Dermis blood vessel endothelial cell (primary cell): ENCODE measurements at regions not wholly inside any gene's neighbourhood (a gene's known extent, or its start where the extent isn't known, plus 50 kb on each side); places are given as distances from the start of the nearest gene placed in this dataset.
A peak's percentile ranks its signal among the peaks of the same experiment; 100 is the strongest.
"Not testable (repeated sequence)": the region's sequence is repeated elsewhere in the genome, so short reads cannot be mapped to it uniquely, and the experiment has no call there.

Experiments used
- DNase-seq: peaks from one replicate; pipeline ENCODE4 v3.0.0; 2010

DNA sequence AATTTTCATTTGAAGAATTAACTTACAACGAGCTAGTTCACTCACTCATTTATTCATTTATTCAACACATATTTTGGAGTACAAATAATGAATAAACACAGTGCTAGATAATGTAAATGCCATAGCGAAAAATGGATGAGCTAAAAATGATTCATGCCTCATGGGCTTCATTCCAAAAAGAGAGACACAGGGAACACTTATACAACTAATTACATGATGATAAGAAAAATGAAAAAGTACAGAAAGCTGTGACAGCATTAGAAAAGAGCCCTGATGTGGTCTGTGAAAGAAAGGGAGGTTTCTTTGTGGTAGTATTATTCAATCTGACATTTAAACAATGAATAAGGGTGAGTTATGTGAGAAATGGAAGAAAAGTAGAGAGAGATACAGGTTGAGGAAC, 726.4 kb downstream of the AMY1C start:
- DNase-seq: no peak

DNA sequence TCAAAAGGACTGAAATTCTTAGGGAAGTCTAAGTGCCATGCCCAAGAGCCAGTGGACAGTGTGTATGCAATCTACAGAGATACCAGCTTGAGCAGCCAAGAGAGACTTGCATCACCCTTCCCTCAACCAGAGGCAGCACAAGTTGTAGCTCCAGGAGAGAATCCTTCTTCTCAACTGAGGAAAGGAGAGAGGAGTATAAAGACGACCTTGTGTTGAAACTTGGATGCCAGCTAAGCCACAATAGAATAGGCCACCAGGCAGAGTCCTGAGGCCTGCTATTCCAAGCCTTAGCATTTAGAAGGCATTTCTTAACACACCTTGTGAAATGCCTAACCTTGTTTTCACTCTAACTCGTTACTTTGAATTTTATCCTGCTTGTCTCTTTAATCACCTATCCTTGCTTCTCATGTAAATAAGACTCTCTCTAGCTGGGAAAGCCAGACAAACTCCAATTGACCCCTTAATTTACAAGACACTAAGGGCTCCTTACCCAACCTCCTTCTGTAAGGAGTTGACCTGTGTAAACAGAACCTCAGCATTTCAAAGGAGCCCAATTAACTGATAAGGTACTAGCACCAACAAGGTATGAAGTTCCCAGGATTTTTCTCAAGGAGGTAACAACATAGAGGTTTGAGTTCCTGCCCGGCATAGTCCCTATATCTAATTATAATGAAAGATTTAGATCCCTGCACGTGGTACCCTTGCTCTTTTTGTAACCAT, 738.8 kb downstream of the AMY1C start:
- DNase-seq: no peak

- no peak for DNase-seq
Observed at GRCh38 chr1:104526158-104526795, 776.6 kb downstream of the AMY1C start.

DNA sequence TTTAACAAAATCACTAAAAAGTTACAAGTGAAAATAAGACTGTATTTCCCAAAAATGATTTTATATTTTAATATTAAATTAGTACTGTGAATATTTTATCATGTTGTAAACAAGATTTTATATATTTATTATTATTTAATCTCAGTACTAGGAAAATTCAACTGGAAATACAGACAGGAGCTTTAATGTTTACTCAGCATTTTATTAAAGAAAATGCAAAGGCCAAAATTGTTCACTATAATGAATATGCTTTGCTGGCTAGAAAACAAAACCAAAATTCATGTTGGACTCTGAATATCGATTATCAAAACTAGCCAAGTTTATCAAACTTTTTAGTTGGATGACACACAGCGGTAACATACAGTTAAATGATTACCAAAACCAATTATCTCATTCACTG, 782.3 kb downstream of the AMY1C start:
- no peak for DNase-seq

- no peak for DNase-seq
Observed at GRCh38 chr1:104574620-104575019, 824.9 kb downstream of the AMY1C start.

DNA sequence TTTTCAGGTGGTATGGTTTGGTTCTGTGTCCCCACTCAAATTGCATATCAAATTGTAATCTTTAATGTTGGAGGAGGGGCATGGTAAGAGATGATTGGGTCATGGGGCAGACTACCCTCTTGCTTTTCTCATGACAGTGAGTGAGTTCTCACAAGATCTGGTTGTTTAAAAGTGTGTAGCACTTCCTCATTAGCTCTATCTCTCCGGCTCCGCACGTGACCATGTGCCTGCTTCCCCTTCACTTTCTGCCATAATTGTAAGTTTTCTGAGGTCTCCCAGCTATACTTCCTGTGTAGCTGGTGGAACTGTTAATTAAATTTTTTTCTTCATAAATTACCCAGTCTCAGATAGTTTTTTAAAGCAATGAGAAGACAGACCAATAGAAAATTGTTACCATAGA, 843.2 kb downstream of the AMY1C start:
- no peak for DNase-seq

DNA sequence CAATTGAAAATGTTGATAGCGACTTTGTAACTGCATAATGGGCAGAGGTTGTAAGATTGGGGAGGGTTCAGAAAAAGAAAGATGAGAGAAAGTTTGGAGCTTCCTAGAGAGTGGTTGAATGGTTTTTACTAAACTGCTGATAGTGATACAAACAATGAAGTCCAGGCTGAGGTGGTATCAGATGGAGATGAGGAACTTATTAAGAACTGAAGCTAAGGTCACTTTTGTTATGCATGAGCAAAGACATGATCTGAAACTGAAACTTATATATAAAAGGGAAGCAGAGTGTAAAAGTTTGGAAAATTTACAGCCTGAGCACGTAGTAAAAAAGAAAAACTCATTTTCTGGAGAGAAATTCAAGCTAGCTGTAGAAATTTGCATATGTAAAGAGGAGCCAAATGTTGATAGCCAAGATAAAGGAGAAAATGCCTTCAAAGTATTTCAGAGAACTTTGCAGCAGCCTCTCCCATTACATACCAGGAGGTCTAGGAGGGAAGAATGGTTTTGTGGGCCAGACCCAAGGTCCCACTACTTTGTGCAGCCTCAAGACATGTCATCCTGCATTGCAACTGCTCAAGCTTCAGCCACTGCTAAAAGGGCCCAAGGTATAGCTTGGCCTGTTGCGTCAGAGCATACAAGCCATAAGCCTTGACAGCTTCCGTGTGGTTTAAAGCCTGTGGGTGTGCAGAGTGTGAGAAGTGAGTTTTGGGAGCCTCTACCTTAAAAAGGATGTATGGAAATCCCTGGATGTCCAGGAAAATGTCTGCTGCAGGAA, 843.9 kb downstream of the AMY1C start:
- DNase-seq: no peak

DNA sequence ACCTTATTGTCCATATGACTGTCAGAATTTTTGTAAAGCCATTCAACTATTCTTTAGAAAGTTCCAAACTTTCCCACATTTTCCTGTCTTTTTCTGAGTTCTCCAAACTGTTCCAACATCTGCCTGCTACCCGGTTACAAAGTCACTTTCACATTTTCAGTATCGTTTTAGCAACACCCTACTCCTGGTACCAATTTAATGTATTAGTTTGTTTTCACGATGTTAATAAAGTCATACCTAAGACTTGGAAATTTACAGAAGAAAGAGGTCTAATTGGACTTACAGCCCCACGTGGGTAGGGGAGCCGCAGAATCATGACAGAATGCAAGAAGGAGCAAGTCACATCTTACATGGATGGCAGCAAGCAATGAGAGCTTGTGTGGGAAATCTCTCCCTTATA, 867.8 kb downstream of the AMY1C start:
- no peak for DNase-seq

DNA sequence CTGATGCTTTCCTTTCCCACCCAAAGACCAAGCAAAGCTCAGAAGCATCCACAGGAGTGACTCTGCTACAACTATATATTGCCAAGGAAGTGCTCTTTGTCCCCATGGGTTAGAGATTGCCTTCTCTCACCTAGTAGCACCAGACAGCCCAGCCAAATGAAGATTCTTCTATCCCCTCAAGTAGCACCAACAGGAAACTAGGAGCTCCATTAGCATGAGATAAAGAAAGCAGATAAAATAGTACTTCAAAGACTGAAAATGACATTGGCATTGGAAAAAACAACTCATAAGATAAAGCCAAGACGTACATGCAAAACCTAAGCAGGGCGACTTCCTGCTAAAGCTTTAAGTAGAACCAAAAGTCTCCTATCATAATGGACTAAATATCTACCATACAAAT, 871.5 kb downstream of the AMY1C start:
- no peak for DNase-seq

GRCh38 chr1:104624538-104624937, 874.8 kb downstream of the AMY1C start:
- DNase-seq: no peak

GRCh38 chr1:104629589-104629988, 879.9 kb downstream of the AMY1C start:
- DNase-seq: no peak

GRCh38 chr1:104630567-104631149, 881.0 kb downstream of the AMY1C start:
- no peak for DNase-seq

DNA sequence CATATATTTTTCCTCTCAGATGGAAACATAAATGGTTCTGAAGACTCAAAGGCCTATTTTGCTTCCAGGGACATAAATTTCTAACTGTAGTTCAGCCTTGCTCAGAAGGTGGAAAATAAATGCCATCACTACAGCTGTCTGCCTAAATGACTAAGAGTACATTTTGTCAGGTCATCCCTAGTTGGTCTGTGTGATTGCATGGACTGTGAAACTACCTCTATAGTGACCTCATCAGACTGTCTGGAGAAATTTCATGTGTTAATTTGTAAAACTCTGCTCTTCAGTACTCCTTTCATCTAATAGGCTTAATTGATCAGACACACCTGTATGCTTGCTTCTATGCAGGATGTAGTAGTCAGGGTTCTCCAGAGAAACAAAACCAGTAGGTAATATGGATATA, 886.9 kb downstream of the AMY1C start:
- no peak for DNase-seq

DNA sequence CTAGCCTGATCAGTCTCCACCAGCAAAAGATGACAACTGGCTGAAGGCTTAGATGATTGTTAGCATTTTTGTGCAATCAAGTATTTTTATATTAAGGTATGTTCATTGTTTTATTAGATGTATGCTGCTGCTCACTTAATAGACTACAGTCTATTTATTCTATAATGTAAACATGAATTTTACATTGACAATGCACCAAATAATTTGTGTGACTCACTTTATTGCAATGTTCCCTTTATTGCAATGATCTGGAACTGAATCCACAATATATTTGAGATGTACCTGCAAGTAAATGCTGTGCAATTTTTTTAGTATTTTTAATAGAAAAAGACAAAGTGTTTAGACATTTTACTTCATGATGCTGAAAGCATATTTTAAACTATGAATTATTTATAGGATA, 896.5 kb downstream of the AMY1C start:
- DNase-seq: no peak

GRCh38 chr1:104648269-104648691, 898.6 kb downstream of the AMY1C start:
- DNase-seq: peak; percentile 1

DNA sequence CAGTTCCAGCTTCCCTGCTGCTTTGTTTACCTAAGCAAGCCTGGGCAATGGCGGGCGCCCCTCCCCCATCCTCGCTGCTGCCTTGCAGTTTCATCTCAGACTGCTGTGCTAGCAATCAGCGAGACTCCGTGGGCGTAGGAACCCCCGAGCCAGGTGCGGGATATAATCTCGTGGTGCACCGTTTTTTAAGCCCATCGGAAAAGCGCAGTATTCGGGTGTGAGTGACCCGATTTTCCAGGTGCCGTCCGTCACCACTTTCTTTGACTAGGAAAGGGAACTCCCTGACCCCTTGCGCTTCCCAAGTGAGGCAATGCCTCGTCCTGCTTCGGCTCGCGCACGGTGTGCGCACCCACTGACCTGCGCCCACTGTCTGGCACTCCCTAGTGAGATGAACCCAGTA, 914.7 kb downstream of the AMY1C start:
- DNase-seq: not testable (repeated sequence)

DNA sequence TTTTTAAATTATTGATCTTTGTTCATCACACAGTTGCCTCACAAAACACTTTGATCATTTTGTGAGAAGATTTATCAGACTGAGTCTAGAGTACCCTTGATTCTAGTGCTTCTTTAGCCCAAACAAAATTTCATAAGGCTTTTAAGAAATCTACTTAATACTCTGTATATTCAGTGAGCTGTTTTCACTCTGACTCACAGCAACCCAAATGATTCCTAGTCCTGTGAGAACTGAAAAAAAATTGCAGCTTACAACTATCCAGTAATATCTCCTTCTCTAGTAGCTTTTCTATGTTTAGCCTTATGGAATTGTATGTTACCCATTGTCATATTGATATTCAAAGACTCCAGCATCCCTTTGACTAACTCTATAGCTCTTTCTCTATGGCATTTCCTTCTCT, 915.6 kb downstream of the AMY1C start:
- no peak for DNase-seq

- DNase-seq: no peak
Observed at GRCh38 chr1:104671684-104672353, 922.1 kb downstream of the AMY1C start.

- DNase-seq: no peak
Observed at GRCh38 chr1:104699433-104699832, 949.7 kb downstream of the AMY1C start.

DNA sequence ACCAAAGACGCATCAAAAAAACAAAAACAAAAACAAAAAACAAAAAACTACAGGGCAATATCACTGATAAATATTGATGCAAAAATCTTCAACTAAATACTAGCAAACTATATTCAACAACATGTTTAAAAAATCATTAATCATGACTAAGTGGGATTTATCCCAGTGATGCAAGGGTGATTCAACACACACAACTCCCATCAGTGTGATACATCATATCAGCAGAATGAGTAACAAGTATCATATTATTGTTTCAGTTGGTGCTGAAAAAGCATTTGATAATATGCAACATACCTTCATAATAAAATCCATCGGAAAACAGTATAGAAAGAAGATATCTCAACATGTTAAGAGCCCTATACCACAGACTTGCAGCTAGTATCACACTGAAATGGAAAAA, 953.0 kb downstream of the AMY1C start:
- DNase-seq: no peak

GRCh38 chr1:104706631-104707147, 957.0 kb downstream of the AMY1C start:
- DNase-seq: no peak

DNA sequence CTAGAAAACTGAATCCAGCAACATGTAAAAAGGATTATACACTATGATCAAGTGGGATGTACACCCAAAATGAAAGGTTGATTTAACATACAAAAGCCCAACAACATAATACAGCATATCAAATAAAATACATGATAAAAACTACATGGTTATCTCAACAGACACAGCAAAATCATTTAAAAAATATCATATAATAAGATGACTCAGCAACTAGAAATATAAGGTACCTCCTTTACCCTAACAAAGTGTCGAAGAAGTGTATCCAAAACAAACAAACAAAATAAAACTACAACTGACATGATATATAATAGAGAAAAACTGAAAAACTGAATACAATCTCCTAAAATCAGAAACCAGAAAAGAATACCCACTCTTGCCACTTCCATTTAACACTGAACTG, 969.1 kb downstream of the AMY1C start:
- no peak for DNase-seq

GRCh38 chr1:104720741-104721140, 971.0 kb downstream of the AMY1C start:
- no peak for DNase-seq
